ENCODE measurements at regions not wholly inside any gene's neighbourhood (a gene's known extent, or its start where the extent isn't known, plus 50 kb on each side); places are given as distances from the start of the nearest gene placed in this dataset.
"Not testable (repeated sequence)": the region's sequence is repeated elsewhere in the genome, so short reads cannot be mapped to it uniquely, and the experiment has no call there.

- no peak for DNase-seq
Observed at GRCh38 chr4:151874328-151874727, 113.5 kb upstream of the GATB start.

- peak; percentile 25 for DNase-seq
Observed at GRCh38 chr4:151866592-151866918, 105.7 kb upstream of the GATB start.

- no peak for DNase-seq
Observed at GRCh38 chr4:151865744-151866591, 105.2 kb upstream of the GATB start.

- peak; percentile 90 for DNase-seq
Observed at GRCh38 chr4:151865312-151865711, 104.5 kb upstream of the GATB start.

GRCh38 chr4:151864068-151864467 is 103.3 kb upstream of the GATB start:
- DNase-seq: no peak

GRCh38 chr4:151862766-151863165 is 102.0 kb upstream of the GATB start:
- DNase-seq: no peak

- no peak for DNase-seq
Observed at GRCh38 chr4:151860561-151861093, 99.8 kb upstream of the GATB start.

- DNase-seq: no peak
Observed at GRCh38 chr4:151859641-151860040, 98.8 kb upstream of the GATB start.

- no peak for DNase-seq
Observed at GRCh38 chr4:151858356-151858755, 97.5 kb upstream of the GATB start.

GRCh38 chr4:151857368-151857767 is 96.6 kb upstream of the GATB start:
- no peak for DNase-seq

GRCh38 chr4:151855747-151856146 is 94.9 kb upstream of the GATB start:
- no peak for DNase-seq

GRCh38 chr4:151854731-151855130 is 93.9 kb upstream of the GATB start:
- no peak for DNase-seq

GRCh38 chr4:151853034-151853433 is 92.2 kb upstream of the GATB start:
- DNase-seq: no peak

GRCh38 chr4:151852202-151852601 is 91.4 kb upstream of the GATB start:
- no peak for DNase-seq

GRCh38 chr4:151851354-151851753 is 90.5 kb upstream of the GATB start:
- DNase-seq: no peak

GRCh38 chr4:151850791-151851213 is 90.0 kb upstream of the GATB start:
- no peak for DNase-seq

- not testable (repeated sequence) for DNase-seq
Observed at GRCh38 chr4:151845551-151845950, 84.7 kb upstream of the GATB start.

- no peak for DNase-seq
Observed at GRCh38 chr4:151842430-151843079, 81.7 kb upstream of the GATB start.

GRCh38 chr4:151841107-151841506 is 80.3 kb upstream of the GATB start:
- no peak for DNase-seq

GRCh38 chr4:151835467-151835866 is 74.7 kb upstream of the GATB start:
- DNase-seq: no peak

GRCh38 chr4:151833174-151833573 is 72.4 kb upstream of the GATB start:
- no peak for DNase-seq

GRCh38 chr4:151831526-151831925 is 70.7 kb upstream of the GATB start:
- DNase-seq: no peak

GRCh38 chr4:151830168-151830567 is 69.4 kb upstream of the GATB start:
- no peak for DNase-seq

- no peak for DNase-seq
Observed at GRCh38 chr4:151829309-151829708, 68.5 kb upstream of the GATB start.

Data from SIG-M5 (cell line).